Caco-2 (cell line): ENCODE measurements at regions not wholly inside any gene's neighbourhood (a gene's known extent, or its start where the extent isn't known, plus 50 kb on each side); places are given as distances from the start of the nearest gene placed in this dataset.

ENCODE experiments used
- BruUV-seq: library from RNA; stranded (reverse); fragments of 400-500 nt; replicated peaks from 2 replicates; lab custom pipeline; 2021; lab: Mats Ljungman, UMichigan
- CTCF ChIA-PET: fragments of 300-600 bp; sonication (Branson Sonifier 250); formaldehyde crosslinking; loops from one replicate; lab custom pipeline; 2022; ENCODE audit warnings: antibody characterized with exemption; lab: Charles Lee
- POLR2A ChIA-PET: fragments of 300-600 bp; sonication (Branson Sonifier 250); formaldehyde crosslinking; loops from one replicate; lab custom pipeline; 2022; ENCODE audit warnings: antibody characterized with exemption; lab: Charles Lee
- DNase-seq, 2 experiments: peaks; one replicate each; pipeline versions ENCODE4 v3.0.0 to v3.0.0-alpha.2; 2020 to 2022
- H3K27me3 ChIP-seq: replicated peaks from 2 replicates; pipeline ENCODE4 v1.6.0; 2011; ENCODE audit warnings: low read length; ENCODE audit not compliant: control insufficient read depth, insufficient read depth
- H3K36me3 ChIP-seq: 2 replicates; pipeline ENCODE4 v1.5.1; 2011; ENCODE audit warnings: low read length; ENCODE audit not compliant: control insufficient read depth, insufficient read depth
- H3K4me1 ChIP-seq: fragments of 250-450 bp; sonication (Bioruptor Pico); 2 replicates; pipeline ENCODE4 v1.5.1; 2020; ENCODE audit warnings: mild to moderate bottlenecking
- H3K4me3 ChIP-seq: 2 replicates; pipeline ENCODE4 v1.5.1; 2011; ENCODE audit warnings: low read depth, mild to moderate bottlenecking, control low read depth, low read length
- H3K9me3 ChIP-seq: fragments of 250-450 bp; sonication (Bioruptor Pico); 2 replicates; pipeline ENCODE4 v1.5.1; 2020; ENCODE audit warnings: mild to moderate bottlenecking, moderate library complexity
- H3K27ac Mint-ChIP-seq: one replicate; pipeline ENCODE4 v1.8.0; 2022; ENCODE audit warnings: mixed read lengths; ENCODE audit not compliant: unreplicated experiment
- H3K27me3 Mint-ChIP-seq: one replicate; pipeline ENCODE4 v1.8.0; 2022; ENCODE audit warnings: mixed read lengths; ENCODE audit not compliant: insufficient read depth, unreplicated experiment
- H3K36me3 Mint-ChIP-seq: one replicate; pipeline ENCODE4 v1.8.0; 2022; ENCODE audit warnings: mild to moderate bottlenecking, mixed read lengths; ENCODE audit not compliant: insufficient read depth, unreplicated experiment
- H3K4me1 Mint-ChIP-seq: one replicate; pipeline ENCODE4 v1.8.0; 2022; ENCODE audit warnings: low read depth, mixed read lengths; ENCODE audit not compliant: unreplicated experiment
- H3K4me3 Mint-ChIP-seq: one replicate; pipeline ENCODE4 v1.8.0; 2022; ENCODE audit warnings: mild to moderate bottlenecking, moderate library complexity, mixed read lengths; ENCODE audit not compliant: unreplicated experiment
- H3K9me3 Mint-ChIP-seq: one replicate; pipeline ENCODE4 v1.8.0; 2022; ENCODE audit warnings: mixed read lengths; ENCODE audit not compliant: unreplicated experiment
- CTCF ChIP-seq, 2 experiments: fragments of 200-600 bp in 1 of 2; IDR thresholded peaks; 1 replicate in 1 of 2; 2 replicates in 1 of 2; pipeline versions ENCODE4 v1.5.1 to v1.8.0; 2011 to 2022; ENCODE audit warnings: antibody characterized with exemption in 1 of 2, control low read depth in 1 of 2, inconsistent platforms in 1 of 2, low read depth in 1 of 2, low read length in 1 of 2, mild to moderate bottlenecking in 1 of 2, moderate library complexity in 1 of 2; ENCODE audit not compliant: insufficient read depth in 1 of 2, severe bottlenecking in 1 of 2, unreplicated experiment in 1 of 2
- intact Hi-C: fragments of 100-400 bp; cut with micrococcal nuclease; formaldehyde crosslinking; loops from one replicate; pipeline ENCODE4 v1.10.0; 2022; ENCODE audit not compliant: unreplicated experiment

- DNase-seq: no peak
- no peaks in the 10 kb centered on the region for H3K27me3 Mint-ChIP-seq
- no peaks in the 10 kb centered on the region for H3K36me3 Mint-ChIP-seq
- TF ChIP-seq CTCF (IDR thresholded peaks at IDR 0.05; ENCODE audit: insufficient read depth in 1 of 2, low read depth in 1 of 2, low read length in 1 of 2, severe bottlenecking in 1 of 2, unreplicated experiment in 1 of 2): no peak
- Histone ChIP-seq H3K4me3 (no peak overlapping the region), H3K9me3 (no peaks in the 10 kb centered on the region), H3K27me3 (no peaks in the 10 kb centered on the region), H3K4me1 (0 out of 2 replicates have a peak, but pooled peaks cover 3% of the 10 kb centered on the region), H3K36me3 (no peaks in the 10 kb centered on the region)
- ChIA-PET POLR2A (no interaction called here), CTCF (no interaction called here)
- no TSS peak for BruUV-seq
- H3K27ac Mint-ChIP-seq: no peak overlapping the region
- H3K4me3 Mint-ChIP-seq: no peak overlapping the region
- peaks cover 10% of the 10 kb centered on the region for H3K9me3 Mint-ChIP-seq
- intact Hi-C loops: no loop called here
- H3K4me1 Mint-ChIP-seq: no peaks in the 10 kb centered on the region
Measured at GRCh38 chr13:76267216-76267615, 619.0 kb downstream of the KCTD12 start.

GRCh38 chr13:76266561-76266960, 619.6 kb downstream of the KCTD12 start:
- no peak overlapping the region for H3K4me3 Mint-ChIP-seq
- peaks cover 10% of the 10 kb centered on the region for H3K9me3 Mint-ChIP-seq
- TF ChIP-seq CTCF (IDR thresholded peaks at IDR 0.05; ENCODE audit: insufficient read depth in 1 of 2, low read depth in 1 of 2, low read length in 1 of 2, severe bottlenecking in 1 of 2, unreplicated experiment in 1 of 2): no peak
- Histone ChIP-seq H3K27me3 (no peaks in the 10 kb centered on the region), H3K4me1 (0 out of 2 replicates have a peak, but pooled peaks cover 5% of the 10 kb centered on the region), H3K36me3 (no peaks in the 10 kb centered on the region), H3K9me3 (no peaks in the 10 kb centered on the region), H3K4me3 (no peak overlapping the region)
- no peak overlapping the region for H3K27ac Mint-ChIP-seq
- DNase-seq: no peak
- H3K4me1 Mint-ChIP-seq: no peaks in the 10 kb centered on the region
- no peaks in the 10 kb centered on the region for H3K27me3 Mint-ChIP-seq
- POLR2A ChIA-PET: no interaction called here
- no peaks in the 10 kb centered on the region for H3K36me3 Mint-ChIP-seq
- intact Hi-C loops: no loop called here
- CTCF ChIA-PET: no interaction called here
- BruUV-seq: no TSS peak

GRCh38 chr13:76250211-76250610, 614.1 kb downstream of the LMO7 start:
- ChIA-PET POLR2A (no interaction called here), CTCF (no interaction called here)
- no peak for DNase-seq
- peaks cover 11% of the 10 kb centered on the region for H3K4me1 ChIP-seq
- no peak for TF ChIP-seq CTCF (IDR thresholded peaks at IDR 0.05; ENCODE audit: insufficient read depth in 1 of 2, low read depth in 1 of 2, low read length in 1 of 2, severe bottlenecking in 1 of 2, unreplicated experiment in 1 of 2)
- peaks cover 8% of the 10 kb centered on the region for H3K4me1 Mint-ChIP-seq
- intact Hi-C loops: no loop called here
- H3K27ac Mint-ChIP-seq: no peak overlapping the region
- H3K27me3 Mint-ChIP-seq: no peaks in the 10 kb centered on the region
- no peak overlapping the region for H3K4me3 ChIP-seq
- peaks cover 5% of the 10 kb centered on the region; the same call in 1 of the 2 replicates for H3K9me3 ChIP-seq
- BruUV-seq: no TSS peak
- no peak overlapping the region for H3K4me3 Mint-ChIP-seq
- no peaks in the 10 kb centered on the region for H3K27me3 ChIP-seq
- no peaks in the 10 kb centered on the region for H3K36me3 Mint-ChIP-seq
- H3K36me3 ChIP-seq: no peaks in the 10 kb centered on the region
- H3K9me3 Mint-ChIP-seq: peaks cover 47% of the 10 kb centered on the region
